RKO (cell line): ENCODE measurements at regions not wholly inside any gene's neighbourhood (a gene's known extent, or its start where the extent isn't known, plus 50 kb on each side); places are given as distances from the start of the nearest gene placed in this dataset.
"Not testable (repeated sequence)": the region's sequence is repeated elsewhere in the genome, so short reads cannot be mapped to it uniquely, and the experiment has no call there.

Experiments used
- DNase-seq: peaks from one replicate; pipeline ENCODE4 v3.0.0-alpha.2; 2016; ENCODE audit warnings: low spot score

DNA sequence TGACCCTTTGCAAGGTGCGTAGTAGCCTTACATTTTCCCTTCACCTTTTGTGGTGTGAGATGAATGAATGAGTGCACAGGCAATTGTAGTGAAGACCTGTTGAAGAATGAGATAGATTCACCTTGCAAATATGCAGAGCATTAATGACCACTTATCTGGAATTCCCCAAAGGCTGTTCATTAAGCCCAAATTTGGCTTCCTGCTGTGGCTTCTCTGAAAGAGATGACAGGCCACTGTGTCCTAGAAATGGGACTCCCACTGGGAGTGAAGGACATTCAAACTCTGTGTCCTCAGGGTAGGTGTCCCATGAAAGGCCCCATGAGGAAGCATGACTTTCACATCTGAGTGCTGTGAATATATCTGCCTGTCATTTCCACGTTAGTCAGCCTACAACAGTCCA, 1821.8 kb upstream of the PIK3C3 start:
- no peak for DNase-seq

DNA sequence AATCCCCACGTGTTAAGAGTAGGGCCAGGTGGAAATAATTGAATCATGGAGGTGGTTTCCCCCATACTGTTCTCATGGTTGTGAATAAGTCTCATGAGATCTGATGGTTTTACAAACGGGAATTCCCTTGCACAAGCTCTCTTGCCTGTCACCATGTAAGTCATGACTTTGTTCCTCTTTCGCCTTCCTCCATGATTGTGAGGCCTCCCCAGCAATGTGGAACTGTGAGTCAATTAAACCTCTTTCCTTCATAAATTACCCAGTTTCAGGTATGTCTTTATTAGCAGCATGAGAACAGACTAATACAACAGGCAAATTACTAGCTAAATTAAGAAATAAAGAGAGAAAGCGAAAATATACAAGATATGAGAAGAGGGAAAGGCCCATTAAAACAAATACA, 1822.6 kb upstream of the PIK3C3 start:
- DNase-seq, result not testable (repeated sequence)

DNA sequence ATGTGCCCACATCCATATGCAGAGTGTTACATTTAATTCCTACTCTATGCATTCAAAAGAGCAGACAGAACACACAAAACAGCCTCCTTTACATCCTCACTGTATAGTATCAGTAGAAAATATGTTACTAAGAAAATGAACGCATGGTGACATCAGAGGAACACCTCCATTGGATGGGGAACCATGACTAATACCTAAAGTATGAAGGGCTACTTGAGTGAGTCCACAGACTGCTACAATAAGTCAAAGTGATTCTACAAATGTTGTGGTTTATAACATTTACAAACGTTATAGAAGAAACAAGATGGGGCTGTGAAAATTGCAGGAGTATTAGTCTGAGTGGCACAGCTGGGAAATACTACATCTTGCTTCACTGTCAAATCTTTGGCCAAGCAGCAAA, 1830.9 kb upstream of the PIK3C3 start:
- DNase-seq, result peak; percentile 79

DNA sequence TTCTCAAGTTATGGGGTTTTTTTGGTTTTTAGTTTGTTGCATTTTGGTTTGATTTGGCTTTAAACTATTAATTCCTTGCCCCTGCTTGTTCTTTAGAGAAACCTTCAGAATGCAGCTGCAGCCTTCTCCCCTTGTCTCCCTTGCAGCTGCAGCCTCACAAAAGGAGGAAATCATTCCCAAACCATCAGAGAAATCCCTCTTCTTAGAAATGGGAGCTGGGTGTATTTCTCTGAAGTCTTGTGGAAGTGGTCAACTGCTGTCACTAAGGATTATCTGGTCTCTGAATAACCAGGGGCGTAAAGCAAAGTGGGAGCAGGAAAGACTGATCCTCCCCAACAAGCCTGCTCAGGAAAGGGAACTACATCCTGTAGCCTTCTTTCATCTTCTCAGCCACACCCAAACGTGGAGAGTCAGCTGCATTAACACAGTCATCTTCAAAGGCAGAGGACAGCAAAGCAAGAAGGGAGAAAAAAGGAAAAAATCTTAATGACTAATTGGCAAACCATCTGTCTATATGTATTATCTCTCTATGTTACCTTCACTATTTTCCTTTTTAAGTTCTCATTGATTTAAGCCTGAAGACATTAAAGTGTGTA, 1834.1 kb upstream of the PIK3C3 start:
- no peak for DNase-seq

DNA sequence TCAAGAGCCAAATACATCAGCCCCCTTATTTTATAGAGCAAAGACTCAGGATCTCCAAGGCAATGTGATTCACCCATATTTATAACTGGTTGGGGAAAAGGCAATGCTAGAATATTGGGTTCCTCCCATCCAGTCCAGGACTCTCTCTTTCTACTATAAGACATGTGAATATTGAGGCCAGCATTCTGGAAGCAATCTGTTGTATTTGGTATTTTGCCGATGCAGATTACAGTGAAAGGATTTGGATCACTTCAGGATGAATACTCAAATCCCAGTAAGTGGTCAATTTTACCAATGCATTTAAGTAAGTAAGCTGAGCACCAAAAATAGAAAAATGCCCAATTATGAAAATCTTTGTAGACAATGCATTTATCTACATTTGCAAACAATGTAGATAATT, 1834.7 kb upstream of the PIK3C3 start:
- no peak for DNase-seq

DNA sequence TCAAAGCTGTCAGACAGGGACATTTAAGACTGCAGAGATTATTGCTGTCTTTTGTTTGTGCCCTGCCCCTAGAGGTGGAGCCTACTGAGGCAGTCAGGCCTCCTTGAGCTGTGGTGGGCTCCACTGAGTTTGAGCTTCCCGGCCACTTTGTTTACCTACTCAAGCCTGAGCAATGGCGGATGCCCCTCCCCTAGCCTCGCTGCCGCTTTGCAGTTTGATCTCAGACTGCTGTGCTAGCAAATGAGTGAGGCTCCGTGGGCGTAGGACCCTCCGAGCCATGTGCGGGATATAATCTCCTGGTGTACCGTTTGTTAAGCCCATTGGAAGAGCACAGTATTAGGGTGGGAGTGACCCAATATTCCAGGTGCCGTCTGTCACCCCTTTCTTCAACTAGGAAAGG, 1835.5 kb upstream of the PIK3C3 start:
- not testable (repeated sequence) for DNase-seq

DNA sequence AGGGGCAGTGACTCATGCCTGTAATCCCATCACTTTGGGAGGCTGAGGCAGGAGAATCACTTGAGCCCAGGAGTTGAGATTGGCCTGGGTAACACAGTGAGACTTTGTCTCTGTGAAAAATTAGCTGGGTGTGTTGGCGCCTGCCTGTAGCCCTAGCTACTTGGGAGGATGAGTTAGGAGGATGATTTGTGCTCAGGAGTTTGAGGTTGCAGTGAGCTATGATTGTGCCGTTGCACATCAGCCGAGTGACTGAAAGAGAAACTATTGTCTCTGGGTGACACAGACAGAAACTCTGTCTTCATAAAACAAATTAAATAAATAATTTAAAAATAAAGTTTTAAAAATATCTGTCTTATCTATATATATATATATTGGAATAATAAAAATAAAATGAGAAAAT, 1844.6 kb upstream of the PIK3C3 start:
- DNase-seq, result no peak

DNA sequence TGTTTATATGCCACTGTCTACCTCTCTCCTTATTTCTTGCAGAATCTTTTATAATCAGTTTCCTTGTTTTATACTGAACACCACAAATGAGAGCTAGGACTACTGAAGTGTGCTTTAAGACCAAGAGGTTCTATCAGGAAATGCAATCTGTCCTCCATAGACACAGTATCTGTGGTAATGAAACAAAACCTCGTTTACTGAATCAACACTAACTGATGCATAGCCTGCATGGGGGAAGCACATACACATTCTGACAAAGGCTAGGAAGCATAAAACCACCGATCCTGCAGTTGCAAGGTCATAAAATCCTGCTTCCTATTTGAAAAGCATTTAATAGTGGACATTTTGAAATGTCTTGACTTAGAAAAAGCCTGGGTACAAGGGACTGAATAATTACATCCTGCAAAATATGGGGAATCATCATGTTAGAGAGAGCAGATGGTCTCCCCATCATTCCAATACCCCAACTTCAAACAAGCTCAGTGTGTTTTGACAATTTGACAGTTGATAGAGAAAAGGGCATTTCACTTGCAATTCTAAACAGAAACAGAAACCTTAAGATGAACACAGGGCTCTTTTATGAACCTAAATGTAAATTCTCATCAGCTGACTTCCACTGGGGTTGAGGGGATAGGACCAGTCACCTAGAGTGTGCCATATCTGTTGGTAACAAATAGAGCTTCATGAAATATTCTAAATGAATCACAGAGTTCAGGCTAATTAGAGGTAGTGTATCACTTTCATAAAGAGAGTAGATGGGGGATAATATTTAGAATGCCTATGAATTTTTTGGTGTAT, 1845.6 kb upstream of the PIK3C3 start:
- DNase-seq, result no peak

DNA sequence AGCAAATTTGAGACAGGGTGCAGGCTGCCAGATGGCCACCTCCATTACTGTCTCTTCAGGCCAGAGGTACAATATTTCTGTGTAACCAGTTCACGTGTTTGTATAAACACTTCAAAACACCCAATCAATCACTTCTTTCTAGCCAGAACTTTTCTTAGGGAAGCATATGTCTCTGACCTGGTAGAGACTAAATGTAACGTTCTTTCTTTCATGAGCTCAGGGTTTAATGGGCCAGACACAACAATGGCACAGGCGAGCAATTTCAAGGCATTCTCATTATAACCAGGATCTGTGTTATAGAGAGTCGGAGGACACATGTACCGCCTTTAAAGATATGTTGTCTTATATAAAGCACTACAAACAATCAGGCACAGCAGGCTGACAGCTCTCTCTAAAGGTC, 1846.4 kb upstream of the PIK3C3 start:
- no peak for DNase-seq

DNA sequence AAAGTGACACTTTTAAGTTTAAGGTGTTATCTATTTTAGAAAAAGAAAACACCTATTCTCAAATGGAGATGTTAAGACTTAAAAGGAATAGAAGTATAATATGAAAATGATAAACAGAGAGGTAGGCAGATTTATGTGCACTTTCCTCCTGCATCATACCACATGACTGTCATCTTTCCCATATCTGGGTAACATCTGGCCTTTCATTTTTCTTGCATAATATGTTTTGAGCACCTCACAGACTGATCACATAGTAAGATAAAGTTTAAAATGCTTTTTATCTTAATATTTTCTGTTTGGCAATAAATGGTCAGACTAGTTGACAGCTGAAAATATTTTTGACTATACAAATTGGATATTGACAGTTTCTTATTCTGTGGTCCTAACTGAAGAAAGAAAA, 1852.1 kb upstream of the PIK3C3 start:
- no peak for DNase-seq

DNA sequence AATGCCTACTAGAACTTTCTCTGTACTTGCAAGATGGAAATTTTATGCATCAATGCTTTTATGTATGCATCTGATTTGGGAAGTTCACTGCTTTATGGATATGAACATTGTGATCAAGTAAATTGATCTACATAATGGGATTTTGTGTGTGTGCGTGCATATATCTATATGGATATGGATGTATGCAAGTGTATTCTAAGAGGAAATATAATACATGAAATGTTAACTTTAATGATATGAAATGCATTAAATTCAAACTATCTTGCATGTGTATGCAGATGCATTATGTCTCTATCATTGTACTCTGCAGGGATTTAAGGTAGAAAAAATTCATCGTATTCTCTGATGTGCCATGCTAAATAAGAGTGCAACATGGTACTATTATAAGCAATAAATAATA, 1855.4 kb upstream of the PIK3C3 start:
- DNase-seq, result no peak

DNA sequence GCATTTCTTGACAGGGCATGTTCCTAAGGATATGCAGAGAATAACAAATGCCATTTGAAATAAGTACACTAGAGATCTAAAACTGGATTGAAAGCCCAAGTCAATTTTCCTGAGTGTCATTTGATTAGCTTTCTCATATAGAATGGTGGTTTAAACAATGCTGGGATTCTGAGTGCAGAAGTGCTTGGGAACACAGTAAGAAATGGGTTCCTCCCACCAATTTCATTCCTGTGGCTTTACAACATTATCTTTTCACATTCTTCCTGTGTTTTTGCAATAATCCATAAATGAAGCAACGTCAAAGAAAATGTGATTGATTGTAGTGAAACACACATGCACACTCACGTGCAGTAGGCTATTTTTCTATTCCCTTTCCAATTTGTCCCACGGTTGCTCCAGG, 1858.4 kb upstream of the PIK3C3 start:
- no peak for DNase-seq

DNA sequence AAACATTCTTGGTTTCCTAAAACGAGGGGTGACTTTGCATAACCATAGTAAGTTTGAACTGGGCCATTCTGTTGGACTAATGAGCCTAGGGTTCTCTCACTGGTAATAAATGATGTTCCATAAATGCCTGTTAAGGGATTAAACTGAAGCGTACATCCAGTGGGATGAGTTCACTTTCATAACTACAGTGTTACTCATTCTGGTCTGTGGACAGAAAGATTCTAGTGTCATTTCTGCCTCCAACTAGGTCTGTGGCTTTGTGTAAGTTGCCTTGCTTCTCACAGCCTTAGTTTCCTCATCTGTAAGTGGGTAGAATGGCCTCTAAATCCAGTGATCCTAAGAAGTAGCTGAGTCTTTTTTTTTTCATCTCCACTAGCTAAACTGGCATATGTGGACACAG, 1860.6 kb upstream of the PIK3C3 start:
- DNase-seq, result no peak

DNA sequence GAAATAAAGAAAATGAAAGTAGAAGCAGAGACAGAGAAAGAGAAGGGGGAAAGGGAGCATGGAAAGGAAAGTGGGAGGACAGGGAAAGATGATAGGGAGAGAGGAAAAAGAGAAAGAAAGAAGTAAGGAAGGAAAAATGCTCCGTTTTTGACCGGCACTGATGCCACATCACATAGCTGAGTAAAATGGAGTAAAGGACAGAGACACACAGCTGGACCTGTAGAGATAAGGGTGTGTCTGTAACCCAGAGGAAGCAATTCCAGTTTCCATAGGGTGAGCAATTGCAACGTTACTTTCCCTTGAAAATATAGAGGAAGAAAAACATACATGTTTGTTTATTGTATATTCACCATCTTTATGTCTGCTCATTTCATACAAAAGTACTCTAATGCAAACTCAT, 1866.9 kb upstream of the PIK3C3 start:
- DNase-seq, result no peak

DNA sequence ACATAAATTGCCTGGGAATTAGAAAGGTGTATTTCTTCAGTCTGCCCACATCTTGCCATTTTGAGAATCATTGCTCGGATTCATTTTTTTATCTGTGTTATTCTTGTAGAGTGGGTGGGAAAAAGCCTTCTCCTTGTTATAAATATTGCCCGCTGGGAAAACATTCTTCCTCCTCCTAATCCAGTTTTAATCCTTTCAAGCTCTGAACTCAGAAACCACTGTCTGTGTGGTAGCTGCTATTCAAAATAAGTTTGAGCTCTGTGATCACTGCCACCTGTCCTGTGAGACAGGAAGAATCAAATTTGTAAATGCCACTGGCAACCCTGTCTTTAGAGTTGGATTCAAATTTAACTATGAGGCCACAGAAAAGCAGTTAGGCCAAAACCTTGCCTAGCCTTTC, 1875.2 kb upstream of the PIK3C3 start:
- no peak for DNase-seq

DNA sequence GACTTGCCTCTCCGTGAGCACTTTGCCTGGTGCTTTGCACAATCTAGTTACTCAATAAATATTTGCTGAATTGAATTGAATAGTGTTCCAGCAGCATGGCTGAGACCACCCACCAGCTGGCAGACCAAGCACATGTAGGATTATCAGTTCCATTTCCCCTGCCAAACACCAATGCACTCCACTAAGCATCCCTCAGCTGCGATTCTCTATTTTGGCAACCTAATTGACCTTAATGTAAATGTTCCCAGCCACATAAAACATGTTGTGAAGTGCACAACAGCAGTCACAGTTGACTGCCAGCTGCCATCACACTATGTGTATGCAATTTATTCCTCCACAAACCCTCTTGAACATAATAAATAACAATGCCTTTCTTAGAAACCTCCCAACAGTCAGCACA, 1879.4 kb upstream of the PIK3C3 start:
- DNase-seq, result no peak

DNA sequence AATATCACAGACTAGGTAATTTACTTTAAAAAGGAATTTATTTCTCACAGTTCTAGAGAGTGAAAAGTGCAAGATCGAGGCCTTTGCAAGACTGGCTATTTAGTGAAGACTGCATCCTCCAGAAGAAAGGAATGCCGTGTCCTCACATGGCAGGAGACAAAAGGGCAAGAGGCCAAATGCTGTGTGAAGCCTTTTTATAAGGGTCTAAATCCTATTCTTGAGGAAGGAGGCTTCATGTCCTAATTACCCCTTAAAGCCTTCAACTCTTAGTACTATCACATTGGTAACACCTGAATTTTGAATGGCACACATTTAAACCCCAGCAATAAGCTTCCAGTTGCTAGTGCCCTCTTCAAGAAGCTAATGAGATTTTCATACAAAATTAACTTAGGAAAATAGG, 1882.3 kb upstream of the PIK3C3 start:
- no peak for DNase-seq

DNA sequence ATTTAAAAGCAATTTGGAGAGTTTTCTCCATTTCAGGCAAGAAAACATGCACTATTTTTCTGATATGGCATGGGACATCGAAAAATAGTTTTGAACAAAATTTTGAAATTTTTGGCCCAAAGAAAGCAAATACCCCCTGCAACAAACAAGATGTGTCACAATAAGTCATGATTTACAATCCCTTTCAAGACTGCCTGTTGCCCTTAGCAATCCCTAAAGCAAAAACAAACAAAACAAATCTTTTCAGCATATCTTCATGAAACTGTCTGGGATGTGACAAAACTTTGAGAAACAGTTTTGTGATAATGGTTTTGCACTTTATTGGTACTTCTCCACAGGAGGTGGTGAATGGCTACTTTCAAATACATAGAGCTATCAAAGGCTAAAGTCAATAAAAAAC, 1888.7 kb upstream of the PIK3C3 start:
- no peak for DNase-seq

DNA sequence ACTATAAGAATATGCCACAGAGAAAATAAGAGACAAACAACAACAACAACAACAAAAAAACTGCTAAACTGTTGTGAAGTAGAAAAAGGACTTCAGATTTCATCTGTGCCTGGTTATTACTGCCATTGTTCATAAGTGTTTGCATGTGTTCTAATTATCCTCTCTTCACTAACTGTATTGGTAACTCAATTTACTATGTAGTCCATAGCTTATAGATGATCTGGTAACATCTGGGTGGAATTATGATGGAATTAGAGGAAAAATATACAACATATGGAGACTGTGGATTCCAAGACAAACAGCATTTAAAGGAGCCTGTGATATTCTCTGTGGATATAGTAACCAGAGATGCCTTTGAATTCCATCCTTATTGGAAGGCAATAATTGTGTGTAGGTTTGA, 1891.5 kb upstream of the PIK3C3 start:
- DNase-seq, result no peak

DNA sequence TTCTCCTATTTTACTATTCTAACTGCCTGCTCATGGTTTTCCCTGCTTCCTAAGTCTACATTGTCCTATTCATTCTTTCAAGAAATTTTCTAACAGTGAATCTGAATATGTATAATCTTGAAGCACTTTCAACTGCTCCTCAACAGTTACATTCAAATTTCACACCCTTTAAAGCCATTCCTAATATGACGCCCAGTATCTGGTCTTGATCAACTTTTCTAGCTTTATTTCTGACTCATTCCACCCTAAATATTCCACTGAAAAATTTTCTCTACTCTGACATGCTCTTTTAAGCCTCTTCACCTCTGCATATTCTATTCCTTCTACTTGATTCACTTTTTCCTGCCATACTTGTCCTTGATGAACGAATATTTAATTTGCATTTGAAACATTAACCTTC, 1893.9 kb upstream of the PIK3C3 start:
- DNase-seq, result no peak

DNA sequence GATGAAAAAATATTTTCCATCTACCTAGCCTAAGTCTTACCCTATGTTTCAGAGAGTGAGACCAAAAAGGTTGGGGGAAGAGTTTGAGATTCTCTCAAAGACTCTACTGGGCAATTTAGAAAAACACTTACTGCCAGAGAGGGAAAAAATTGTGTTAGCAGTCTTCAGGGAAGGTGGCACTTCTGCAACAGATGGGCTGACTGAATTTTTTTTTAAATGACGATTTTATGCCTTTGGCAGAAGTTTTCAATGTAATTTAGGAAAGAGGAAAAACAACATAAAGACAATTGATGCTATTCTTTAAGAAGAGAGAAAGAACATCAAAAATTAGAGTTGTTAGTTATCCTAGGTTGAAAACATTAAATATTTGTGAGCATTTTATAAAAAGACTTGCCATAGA, 1894.5 kb upstream of the PIK3C3 start:
- no peak for DNase-seq

DNA sequence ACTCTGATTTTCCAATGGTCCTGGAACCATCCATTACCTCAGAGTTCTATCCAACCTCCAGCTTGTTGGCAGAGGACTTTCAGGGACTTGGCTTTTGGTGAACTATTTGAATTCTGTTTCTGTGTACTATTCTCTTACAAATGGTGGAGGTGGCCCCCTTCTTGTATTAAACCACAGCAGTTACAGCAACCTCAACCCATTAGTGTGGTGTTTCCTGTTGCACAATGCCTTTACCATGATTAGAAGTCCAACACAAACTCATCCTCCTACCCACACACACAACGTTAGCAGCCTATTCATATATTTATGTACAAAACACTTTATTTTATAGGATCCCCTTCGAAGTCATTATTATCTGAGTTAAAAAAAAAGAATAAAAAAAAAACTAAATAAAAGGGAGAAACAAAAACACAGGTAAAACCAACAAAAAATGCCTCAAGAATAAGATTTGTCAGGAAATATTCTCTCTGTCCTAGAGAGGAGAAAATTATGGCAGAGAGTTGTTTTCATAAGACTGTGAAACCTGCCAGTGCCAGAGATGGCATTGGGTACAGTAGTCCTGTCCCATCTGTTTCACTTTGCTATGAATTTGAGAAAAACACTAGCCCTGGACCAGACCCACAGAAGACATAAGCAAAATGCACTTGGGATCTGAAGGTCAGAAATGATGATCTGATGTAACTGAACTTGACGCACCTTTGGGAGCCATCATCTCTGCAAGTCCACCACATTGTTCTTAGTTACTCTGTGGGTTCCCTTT, 1896.0 kb upstream of the PIK3C3 start:
- DNase-seq, result no peak

DNA sequence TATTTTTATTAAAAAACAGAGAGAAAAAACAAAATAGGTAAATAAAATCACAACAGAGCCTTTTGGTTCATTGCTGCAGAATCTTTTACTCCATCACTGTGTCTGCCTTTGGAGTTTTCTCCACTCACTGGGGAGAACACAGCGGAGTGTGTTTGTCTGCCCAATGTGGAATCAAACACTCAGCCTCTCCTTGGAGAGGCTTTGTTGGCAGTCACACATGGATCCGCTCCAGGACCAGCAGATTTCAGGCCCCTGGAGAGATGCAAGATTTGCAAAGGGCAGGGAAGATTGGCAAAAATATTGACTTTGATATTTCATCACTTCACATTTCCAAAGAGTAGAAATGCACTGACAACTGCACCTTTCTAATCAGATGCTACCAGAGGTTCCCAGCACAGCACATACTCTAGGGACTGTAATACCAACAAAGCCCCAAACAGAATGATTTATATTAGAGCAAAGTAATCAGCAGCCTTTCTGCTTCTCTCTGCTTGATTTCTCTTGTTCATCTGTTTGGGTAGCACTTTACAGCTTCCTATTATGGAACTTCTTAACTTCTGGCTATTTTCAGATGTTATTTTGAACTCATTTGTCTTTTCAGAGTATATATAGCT, 1898.8 kb upstream of the PIK3C3 start:
- no peak for DNase-seq
